T47D (cell line): ENCODE measurements at regions not wholly inside any gene's neighbourhood (a gene's known extent, or its start where the extent isn't known, plus 50 kb on each side); places are given as distances from the start of the nearest gene placed in this dataset.

Experiments
- DNase-seq, 2 experiments: peaks; one replicate each; pipeline versions ENCODE4 v3.0.0 to v3.0.0-alpha.2; 2011 to 2012; ENCODE audit warnings: low read depth in 1 of 2, low spot score in 1 of 2
- JUND ChIP-seq: IDR thresholded peaks from 2 replicates; pipeline ENCODE4 v1.6.1; 2012; ENCODE audit warnings: low read depth
- in situ Hi-C: cut with HindIII; loops from 2 replicates; pipeline ENCODE4 v1.10.0; 2016; ENCODE audit warnings: low sequenced_read_pairs, low pct_unique_long_range_greater_than_20kb

- TF ChIP-seq JUND, result no peak
These were observed 99.5 kb upstream of the SLC4A4 start for GRCh38 chr4:71239365-71239764.

GRCh38 chr4:71240094-71240493 lies 98.7 kb upstream of the SLC4A4 start:
- in situ Hi-C loops, result no loop called here
- no peak for DNase-seq
- TF ChIP-seq JUND, result no peak

More at GRCh38 chr4:71239365-71239764, 99.5 kb upstream of the SLC4A4 start:
- DNase-seq, result no peak
- in situ Hi-C loops, result no loop called here

- peak in 1 of 2 experiments; percentile 36 for DNase-seq
- no peak for TF ChIP-seq JUND
- in situ Hi-C loops, result no loop called here
These were observed 97.1 kb upstream of the SLC4A4 start for GRCh38 chr4:71241501-71242288.

- TF ChIP-seq JUND, result no peak
- no peak for DNase-seq
- in situ Hi-C loops, result no loop called here
These were observed 95.6 kb upstream of the SLC4A4 start for GRCh38 chr4:71243091-71243833.

GRCh38 chr4:71247706-71248105 lies 91.1 kb upstream of the SLC4A4 start:
- no peak for TF ChIP-seq JUND
- DNase-seq, result no peak
- in situ Hi-C loops, result no loop called here

- in situ Hi-C loops, result no loop called here
- TF ChIP-seq JUND, result no peak
These were observed 87.6 kb upstream of the SLC4A4 start for GRCh38 chr4:71251261-71251660.

GRCh38 chr4:71253545-71253944 lies 85.3 kb upstream of the SLC4A4 start:
- no peak for DNase-seq
- TF ChIP-seq JUND, result no peak
- in situ Hi-C loops, result no loop called here

More at GRCh38 chr4:71251261-71251660, 87.6 kb upstream of the SLC4A4 start:
- no peak for DNase-seq

- in situ Hi-C loops, result no loop called here
- DNase-seq, result no peak
- no peak for TF ChIP-seq JUND
These were observed 84.3 kb upstream of the SLC4A4 start for GRCh38 chr4:71254451-71255012.

GRCh38 chr4:71255976-71256375 lies 82.8 kb upstream of the SLC4A4 start:
- in situ Hi-C loops, result no loop called here
- no peak for DNase-seq
- no peak for TF ChIP-seq JUND

- TF ChIP-seq JUND, result no peak
- no peak for DNase-seq
- in situ Hi-C loops, result no loop called here
These were observed 81.1 kb upstream of the SLC4A4 start for GRCh38 chr4:71257761-71258160.

- no peak for TF ChIP-seq JUND
- DNase-seq, result no peak
- in situ Hi-C loops, result no loop called here
These were observed 80.5 kb upstream of the SLC4A4 start for GRCh38 chr4:71258323-71258722.

GRCh38 chr4:71259280-71259679 lies 79.5 kb upstream of the SLC4A4 start:
- in situ Hi-C loops, result no loop called here
- TF ChIP-seq JUND, result no peak
- DNase-seq, result no peak

GRCh38 chr4:71259911-71260331 lies 78.9 kb upstream of the SLC4A4 start:
- no peak for TF ChIP-seq JUND
- no peak for DNase-seq
- in situ Hi-C loops, result no loop called here

GRCh38 chr4:71260544-71260943 lies 78.3 kb upstream of the SLC4A4 start:
- in situ Hi-C loops, result no loop called here
- TF ChIP-seq JUND, result no peak
- DNase-seq, result no peak
